B cell (primary cell): ENCODE measurements at regions not wholly inside any gene's neighbourhood (a gene's known extent, or its start where the extent isn't known, plus 50 kb on each side); places are given as distances from the start of the nearest gene placed in this dataset.

Experiments used
- ATAC-seq: fragments of 200-7000 bp; cut with Tn5 transposase; one replicate; pipeline ENCODE4 v1.10.0; 2021; ENCODE audit warnings: low read depth, mild to moderate bottlenecking, moderate number of reproducible peaks, moderate library complexity
- CTCF ChIA-PET: fragments of 350-600 bp; sonication (Branson Sonifier 250); formaldehyde crosslinking; loops from one replicate; lab custom pipeline; 2021; ENCODE audit warnings: antibody characterized with exemption, inconsistent platforms; lab: Charles Lee
- POLR2A ChIA-PET: fragments of 350-600 bp; sonication (Branson Sonifier 250); formaldehyde crosslinking; loops from one replicate; lab custom pipeline; 2021; ENCODE audit warnings: antibody characterized with exemption; lab: Charles Lee
- DNase-seq: peaks from one replicate; pipeline ENCODE4 v3.0.0; 2013
- H2AFZ ChIP-seq: 2 replicates; pipeline ENCODE4 v1.6.1; 2012; ENCODE audit warnings: mild to moderate bottlenecking, low read depth, low read length; ENCODE audit not compliant: insufficient read depth, poor library complexity, severe bottlenecking
- H3K27ac ChIP-seq, 2 donors: 1 replicate in 1 of 2; 2 replicates in 1 of 2; pipeline ENCODE4 v1.5.1; 2012 to 2013; ENCODE audit warnings: low read length in 2 of 2, mild to moderate bottlenecking in 2 of 2, moderate library complexity in 1 of 2
- H3K27me3 ChIP-seq, 4 experiments: fragments of 200-600 bp in 1 of 4; sonication (generic) in 1 of 4; replicated peaks in 1 of 4; 1 replicate in 2 of 4; 2 replicates in 2 of 4; pipeline versions ENCODE4 v1.6.1 to v1.7.0; 2013 to 2016; ENCODE audit warnings: low read length in 3 of 4, mild to moderate bottlenecking in 2 of 4, mixed read lengths in 1 of 4, moderate library complexity in 1 of 4; ENCODE audit not compliant: insufficient read depth in 4 of 4, control insufficient read depth in 3 of 4; ENCODE audit errors: control extremely low read depth in 1 of 4
- H3K36me3 ChIP-seq, 2 experiments: replicated peaks in 1 of 2; 1 replicate in 1 of 2; 2 replicates in 1 of 2; pipeline versions ENCODE4 v1.6.1 to v1.7.1; 2013; ENCODE audit warnings: low read length in 1 of 2; ENCODE audit not compliant: insufficient read depth in 2 of 2, control insufficient read depth in 1 of 2; ENCODE audit errors: control extremely low read depth in 1 of 2, extremely low read depth in 1 of 2
- H3K4me1 ChIP-seq, 2 donors: fragments of 200-600 bp in 1 of 2; sonication (generic) in 1 of 2; 1 replicate in 1 of 2; 2 replicates in 1 of 2; pipeline versions ENCODE4 v1.5.1 to v1.6.1; 2013 to 2017; ENCODE audit warnings: low read length in 2 of 2; ENCODE audit not compliant: control insufficient read depth in 2 of 2, insufficient read depth in 2 of 2
- H3K4me2 ChIP-seq: replicated peaks from 2 replicates; pipeline ENCODE3; 2012; ENCODE audit warnings: mild to moderate bottlenecking, low read depth, low read length; ENCODE audit not compliant: poor library complexity, severe bottlenecking
- H3K4me3 ChIP-seq, 5 experiments: fragments of 200-600 bp in 1 of 5; sonication (generic) in 1 of 5; 1 replicate in 3 of 5; 2 replicates in 2 of 5; pipeline versions ENCODE4 v1.5.1 to v1.7.0; 2011 to 2016; ENCODE audit warnings: low read length in 4 of 5, mild to moderate bottlenecking in 4 of 5, low read depth in 2 of 5, control low read depth in 1 of 5, moderate library complexity in 1 of 5; ENCODE audit not compliant: insufficient read depth in 1 of 5; ENCODE audit errors: control extremely low read depth in 1 of 5, extremely low read depth in 1 of 5
- H3K79me2 ChIP-seq: fragments of 200-600 bp; sonication (generic); one replicate; pipeline ENCODE4 v1.6.0; 2016; ENCODE audit warnings: low read length; ENCODE audit not compliant: control insufficient read depth, insufficient read depth
- H3K9ac ChIP-seq: fragments of 200-600 bp; sonication (generic); 2 replicates; pipeline ENCODE4 v1.6.1; 2017; ENCODE audit warnings: mild to moderate bottlenecking, low read length, moderate library complexity
- H3K9me3 ChIP-seq, 3 donors: one replicate each; pipeline versions ENCODE4 v1.6.1 to v1.7.1; 2013; ENCODE audit warnings: low read length in 2 of 3; ENCODE audit not compliant: control insufficient read depth in 2 of 3, insufficient read depth in 1 of 3; ENCODE audit errors: control extremely low read depth in 1 of 3
- H4K20me1 ChIP-seq: 2 replicates; pipeline ENCODE4 v1.6.0; 2012; ENCODE audit warnings: mild to moderate bottlenecking, low read length; ENCODE audit not compliant: insufficient read depth, control insufficient read depth, poor library complexity, severe bottlenecking
- H3K27ac Mint-ChIP-seq: one replicate; pipeline ENCODE4 v1.8.0; 2021; ENCODE audit warnings: mixed read lengths
- H3K27me3 Mint-ChIP-seq: one replicate; pipeline ENCODE4 v1.8.0; 2021; ENCODE audit warnings: mixed read lengths
- H3K4me1 Mint-ChIP-seq: one replicate; pipeline ENCODE4 v1.8.0; 2021; ENCODE audit warnings: mixed read lengths
- H3K4me3 Mint-ChIP-seq: one replicate; pipeline ENCODE4 v1.8.0; 2021; ENCODE audit warnings: mixed read lengths
- H3K9me3 Mint-ChIP-seq: one replicate; pipeline ENCODE4 v1.8.0; 2022; ENCODE audit warnings: mixed read lengths; ENCODE audit not compliant: insufficient read depth
- EZH2 ChIP-seq: IDR thresholded peaks from 2 replicates; pipeline ENCODE4 v1.6.1; 2012; ENCODE audit warnings: borderline replicate concordance, low read depth, mild to moderate bottlenecking, moderate library complexity, low read length; ENCODE audit not compliant: insufficient read depth, poor library complexity, severe bottlenecking
- WGBS: methylation state at CpG from one replicate; pipeline ENCODE4 v1.1.5; 2013; ENCODE audit warnings: missing lambda C conversion rate; ENCODE audit not compliant: insufficient coverage; 5-methylcytosine and 5-hydroxymethylcytosine counted together
- intact Hi-C: fragments of 100-400 bp; cut with micrococcal nuclease; formaldehyde crosslinking; loops from one replicate; pipeline ENCODE4 v1.10.0; 2022
- TF ChIP-seq, protein P1 (sequence below): fragments of 200-600 bp; IDR thresholded peaks from one replicate; pipeline ENCODE4 v1.8.0; 2022; ENCODE audit warnings: antibody characterized with exemption, mild to moderate bottlenecking

DNA sequence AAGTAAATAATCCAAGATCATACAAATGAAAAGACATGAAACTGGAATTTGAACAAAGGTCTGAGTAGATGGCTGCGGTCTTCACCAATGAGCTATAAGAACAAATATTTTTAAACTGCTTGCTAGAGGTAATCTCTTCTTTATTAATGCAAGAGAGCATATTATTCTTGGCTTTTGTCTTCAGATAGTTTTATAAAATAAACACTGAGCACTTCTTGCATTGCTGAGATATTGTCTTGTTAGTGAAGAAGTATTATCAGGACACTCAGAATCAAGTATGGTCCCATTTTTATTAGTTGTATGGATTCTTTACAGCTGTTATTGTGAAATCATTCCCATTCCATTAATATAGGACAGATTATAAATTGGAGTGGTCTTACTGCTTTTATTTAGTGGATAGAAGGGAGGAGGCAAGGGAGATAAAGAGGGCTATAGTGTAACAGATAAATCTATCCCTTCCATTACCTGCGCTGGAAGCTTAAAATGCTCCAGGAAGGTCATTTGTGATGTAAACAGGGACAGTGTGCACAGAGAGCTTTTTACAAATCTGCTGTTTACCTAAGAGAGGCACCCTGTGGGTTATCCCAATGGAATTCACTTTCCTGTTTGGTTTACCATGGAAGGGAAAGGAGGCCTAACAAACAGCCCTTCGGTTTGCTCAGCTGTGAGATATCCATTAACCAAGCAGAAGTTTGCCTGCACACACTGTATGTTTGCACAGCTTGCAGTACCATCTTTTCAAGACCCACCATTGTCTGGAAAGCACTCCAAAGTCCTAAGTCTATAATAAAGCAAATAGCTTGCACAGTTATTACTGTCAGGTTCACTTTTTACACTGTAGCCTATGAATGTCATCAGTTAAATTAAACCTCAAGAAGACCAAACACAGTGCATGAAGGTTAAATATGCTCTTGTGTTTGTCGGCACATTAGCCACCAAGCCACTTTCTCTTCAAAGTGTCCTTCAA, 347.7 kb upstream of the TGFBR2 start:
- ATAC-seq (no peak), DNase-seq (no peak)
- Histone ChIP-seq H3K27ac (no peak overlapping the region), H3K9me3 (peaks cover 0 to 3% (median 0%) of the 10 kb centered on the region in 3 donors), H4K20me1 (no peaks in the 10 kb centered on the region), H3K9ac (no peak overlapping the region), H3K79me2 (no peaks in the 10 kb centered on the region), H3K27me3 (no peaks in the 10 kb centered on the region), H3K4me1 (peaks cover 7% of the 10 kb centered on the region in 2 donors), H3K4me2 (no peak overlapping the region), H2AFZ (no peak overlapping the region), H3K36me3 (no peaks in the 10 kb centered on the region), H3K4me3 (no peak overlapping the region)
- Mint-ChIP-seq H3K4me1 (peaks cover 11% of the 10 kb centered on the region), H3K9me3 (no peaks in the 10 kb centered on the region), H3K27me3 (no peaks in the 10 kb centered on the region), H3K27ac (no peak overlapping the region), H3K4me3 (no peak overlapping the region)
- TF ChIP-seq EZH2, result no peak
- WGBS, result 80% methylated on average over 1 of the region's 4 CpGs
- ChIA-PET CTCF (interaction anchor here (1.5 kb wide), 1 partner anchor 16 kb away, joined by 4 read pairs; no protein-coding TSS in a partner anchor), POLR2A (no interaction called here)
- intact Hi-C loops, result no loop called here

DNA sequence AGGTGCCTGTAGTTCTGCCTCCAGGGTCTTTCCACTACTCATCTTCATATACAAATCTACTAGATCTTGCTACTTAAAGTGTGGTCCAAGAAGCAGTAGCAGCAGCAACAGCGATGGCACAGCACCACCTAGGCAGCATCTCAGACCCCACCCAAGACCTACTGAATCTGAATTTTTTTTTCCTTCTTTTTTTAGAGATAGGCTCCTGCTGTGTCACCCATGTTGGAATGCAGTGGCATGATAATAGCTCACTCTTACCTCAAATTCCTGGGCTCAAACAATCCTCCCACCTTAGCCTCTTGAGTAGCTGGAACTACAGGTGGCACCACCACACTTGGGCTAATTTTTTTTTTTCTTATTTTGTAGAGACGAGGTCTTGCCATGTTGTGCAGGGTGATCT, 346.7 kb upstream of the TGFBR2 start:
- peaks cover 8 to 10% of the 10 kb centered on the region in 2 donors for H3K4me1 ChIP-seq
- DNase-seq, result no peak
- H3K27ac Mint-ChIP-seq, result no peak overlapping the region
- CTCF ChIA-PET, result interaction anchor here (0.6 kb wide), 2 partner anchors 65 to 286 kb away, joined by 3 read pairs; no protein-coding TSS in a partner anchor
- 100% methylated on average over 1 of the region's 2 CpGs for WGBS
- no peak overlapping the region for H2AFZ ChIP-seq
- no peaks in the 10 kb centered on the region for H3K79me2 ChIP-seq
- no peak overlapping the region for H3K4me3 Mint-ChIP-seq
- intact Hi-C loops, result no loop called here
- no peaks in the 10 kb centered on the region for H4K20me1 ChIP-seq
- peaks cover 15% of the 10 kb centered on the region for H3K4me1 Mint-ChIP-seq
- no peak for ATAC-seq
- no peaks in the 10 kb centered on the region for H3K36me3 ChIP-seq
- peaks cover 0 to 8% (median 0%) of the 10 kb centered on the region in 3 donors for H3K9me3 ChIP-seq
- H3K4me2 ChIP-seq, result no peak overlapping the region
- H3K27ac ChIP-seq, result no peak overlapping the region
- no peaks in the 10 kb centered on the region for H3K9me3 Mint-ChIP-seq
- POLR2A ChIA-PET, result no interaction called here
- H3K27me3 ChIP-seq, result no peaks in the 10 kb centered on the region
- H3K27me3 Mint-ChIP-seq, result no peaks in the 10 kb centered on the region
- no peak for TF ChIP-seq EZH2
- TF ChIP-seq, protein P1, sequence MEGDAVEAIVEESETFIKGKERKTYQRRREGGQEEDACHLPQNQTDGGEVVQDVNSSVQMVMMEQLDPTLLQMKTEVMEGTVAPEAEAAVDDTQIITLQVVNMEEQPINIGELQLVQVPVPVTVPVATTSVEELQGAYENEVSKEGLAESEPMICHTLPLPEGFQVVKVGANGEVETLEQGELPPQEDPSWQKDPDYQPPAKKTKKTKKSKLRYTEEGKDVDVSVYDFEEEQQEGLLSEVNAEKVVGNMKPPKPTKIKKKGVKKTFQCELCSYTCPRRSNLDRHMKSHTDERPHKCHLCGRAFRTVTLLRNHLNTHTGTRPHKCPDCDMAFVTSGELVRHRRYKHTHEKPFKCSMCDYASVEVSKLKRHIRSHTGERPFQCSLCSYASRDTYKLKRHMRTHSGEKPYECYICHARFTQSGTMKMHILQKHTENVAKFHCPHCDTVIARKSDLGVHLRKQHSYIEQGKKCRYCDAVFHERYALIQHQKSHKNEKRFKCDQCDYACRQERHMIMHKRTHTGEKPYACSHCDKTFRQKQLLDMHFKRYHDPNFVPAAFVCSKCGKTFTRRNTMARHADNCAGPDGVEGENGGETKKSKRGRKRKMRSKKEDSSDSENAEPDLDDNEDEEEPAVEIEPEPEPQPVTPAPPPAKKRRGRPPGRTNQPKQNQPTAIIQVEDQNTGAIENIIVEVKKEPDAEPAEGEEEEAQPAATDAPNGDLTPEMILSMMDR, result no peak
- H3K9ac ChIP-seq, result no peak overlapping the region
- no peak overlapping the region for H3K4me3 ChIP-seq
